ENCODE measurements at regions not wholly inside any gene's neighbourhood (a gene's known extent, or its start where the extent isn't known, plus 50 kb on each side); places are given as distances from the start of the nearest gene placed in this dataset.

- DNase-seq (ENCODE audit: low read depth) = no peak
Observed at GRCh38 chr2:52294628-52295027, 1262.7 kb upstream of the NRXN1 start.

GRCh38 chr2:52292801-52293200, 1260.9 kb upstream of the NRXN1 start:
- no peak overlapping the region for H3K4me3 ChIP-seq (ENCODE audit: low read depth, low read length)
- no peak for TF ChIP-seq CTCF (IDR thresholded peaks at IDR 0.05; ENCODE audit: control insufficient read depth, extremely low read depth, insufficient read depth)
- DNase-seq (ENCODE audit: low read depth) = no peak

More at GRCh38 chr2:52294628-52295027, 1262.7 kb upstream of the NRXN1 start:
- no peak for TF ChIP-seq CTCF (IDR thresholded peaks at IDR 0.05; ENCODE audit: control insufficient read depth, extremely low read depth, insufficient read depth)
- H3K4me3 ChIP-seq (ENCODE audit: low read depth, low read length) = no peak overlapping the region

GRCh38 chr2:52289741-52290140, 1257.8 kb upstream of the NRXN1 start:
- DNase-seq (ENCODE audit: low read depth) = no peak
- H3K4me3 ChIP-seq (ENCODE audit: low read depth, low read length) = no peak overlapping the region
- no peak for TF ChIP-seq CTCF (IDR thresholded peaks at IDR 0.05; ENCODE audit: control insufficient read depth, extremely low read depth, insufficient read depth)

- H3K4me3 ChIP-seq (ENCODE audit: low read depth, low read length) = no peak overlapping the region
- no peak for DNase-seq (ENCODE audit: low read depth)
- no peak for TF ChIP-seq CTCF (IDR thresholded peaks at IDR 0.05; ENCODE audit: control insufficient read depth, extremely low read depth, insufficient read depth)
Observed at GRCh38 chr2:52288596-52288995, 1256.7 kb upstream of the NRXN1 start.

GRCh38 chr2:52269696-52270485, 1238.0 kb upstream of the NRXN1 start:
- no peak for TF ChIP-seq CTCF (IDR thresholded peaks at IDR 0.05; ENCODE audit: control insufficient read depth, extremely low read depth, insufficient read depth)

GRCh38 chr2:52264911-52265310, 1233.0 kb upstream of the NRXN1 start:
- TF ChIP-seq CTCF (IDR thresholded peaks at IDR 0.05; ENCODE audit: control insufficient read depth, extremely low read depth, insufficient read depth) = no peak

More at GRCh38 chr2:52269696-52270485, 1238.0 kb upstream of the NRXN1 start:
- no peak for DNase-seq (ENCODE audit: low read depth)
- no peak overlapping the region for H3K4me3 ChIP-seq (ENCODE audit: low read depth, low read length)

GRCh38 chr2:52264488-52264887, 1232.6 kb upstream of the NRXN1 start:
- no peak for DNase-seq (ENCODE audit: low read depth)
- TF ChIP-seq CTCF (IDR thresholded peaks at IDR 0.05; ENCODE audit: control insufficient read depth, extremely low read depth, insufficient read depth) = no peak
- no peak overlapping the region for H3K4me3 ChIP-seq (ENCODE audit: low read depth, low read length)

More at GRCh38 chr2:52264911-52265310, 1233.0 kb upstream of the NRXN1 start:
- DNase-seq (ENCODE audit: low read depth) = no peak
- no peak overlapping the region for H3K4me3 ChIP-seq (ENCODE audit: low read depth, low read length)

Measured in LNCaP clone FGC (cell line).